ENCODE measurements at regions not wholly inside any gene's neighbourhood (a gene's known extent, or its start where the extent isn't known, plus 50 kb on each side); places are given as distances from the start of the nearest gene placed in this dataset.

DNA sequence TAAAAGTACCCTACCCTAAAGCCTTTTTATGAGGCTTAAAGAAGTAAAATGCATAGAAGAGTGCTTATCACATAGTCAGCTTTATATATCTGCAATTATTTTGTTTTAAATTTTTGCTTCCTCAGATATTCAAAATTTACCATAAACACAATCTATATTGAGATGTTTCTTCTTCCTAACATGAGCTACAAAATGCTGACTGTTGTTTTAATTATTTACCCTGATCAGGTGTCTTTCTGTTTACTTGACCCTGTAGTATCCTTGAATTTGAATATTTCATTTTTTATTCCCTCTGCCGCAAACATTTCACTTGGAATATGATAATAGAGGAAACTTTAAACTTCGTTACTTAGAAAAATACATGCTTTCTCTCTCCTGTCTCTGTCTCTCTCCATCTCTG is 147.9 kb downstream of the TMX3 start:
- H3K36me3 ChIP-seq (ENCODE audit: control insufficient read depth, insufficient read depth, low read length), result no peaks in the 10 kb centered on the region
- no peaks in the 10 kb centered on the region for H3K4me1 ChIP-seq (ENCODE audit: control insufficient read depth, insufficient read depth, low read length, poor library complexity, severe bottlenecking)
- no peaks in the 10 kb centered on the region for H3K9me3 ChIP-seq (ENCODE audit: control insufficient read depth, low read length)
- H3K27ac ChIP-seq (ENCODE audit: low read depth, low read length, severe bottlenecking), result no peak overlapping the region
- no peak overlapping the region for H3K4me3 ChIP-seq (ENCODE audit: extremely low read depth, insufficient read depth, low read length, poor library complexity, severe bottlenecking)
- no CpG with 5 or more reads among the region's 2 CpGs for WGBS, 2 experiments (ENCODE audit: insufficient coverage in 2 of 2)

DNA sequence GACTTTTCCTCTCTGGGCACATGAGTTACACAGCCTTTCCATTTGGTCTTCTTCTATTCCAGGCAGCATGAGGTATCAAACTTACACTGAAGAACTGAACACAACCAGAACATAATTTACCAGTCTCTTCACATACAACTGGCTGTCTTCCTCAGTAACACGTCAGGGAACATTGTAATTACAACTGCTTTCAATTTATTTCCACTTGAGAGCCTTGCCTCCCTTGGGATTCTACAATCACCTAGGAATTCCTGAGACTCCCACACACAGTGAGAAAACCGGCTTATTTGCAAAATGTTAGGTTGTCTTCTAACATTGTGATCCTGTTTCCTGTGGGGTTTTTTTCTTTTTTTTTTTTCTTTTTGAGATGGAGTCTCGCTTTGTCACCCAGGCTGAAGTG is 149.9 kb downstream of the TMX3 start:
- H3K4me3 ChIP-seq (ENCODE audit: extremely low read depth, insufficient read depth, low read length, poor library complexity, severe bottlenecking), result no peak overlapping the region
- H3K36me3 ChIP-seq (ENCODE audit: control insufficient read depth, insufficient read depth, low read length), result no peaks in the 10 kb centered on the region
- no peaks in the 10 kb centered on the region for H3K9me3 ChIP-seq (ENCODE audit: control insufficient read depth, low read length)
- H3K27ac ChIP-seq (ENCODE audit: low read depth, low read length, severe bottlenecking), result no peak overlapping the region
- H3K4me1 ChIP-seq (ENCODE audit: control insufficient read depth, insufficient read depth, low read length, poor library complexity, severe bottlenecking), result no peaks in the 10 kb centered on the region
- WGBS, 2 experiments (ENCODE audit: insufficient coverage in 2 of 2), result 80 to 100% methylated on average over 1 of the region's 3 CpGs

DNA sequence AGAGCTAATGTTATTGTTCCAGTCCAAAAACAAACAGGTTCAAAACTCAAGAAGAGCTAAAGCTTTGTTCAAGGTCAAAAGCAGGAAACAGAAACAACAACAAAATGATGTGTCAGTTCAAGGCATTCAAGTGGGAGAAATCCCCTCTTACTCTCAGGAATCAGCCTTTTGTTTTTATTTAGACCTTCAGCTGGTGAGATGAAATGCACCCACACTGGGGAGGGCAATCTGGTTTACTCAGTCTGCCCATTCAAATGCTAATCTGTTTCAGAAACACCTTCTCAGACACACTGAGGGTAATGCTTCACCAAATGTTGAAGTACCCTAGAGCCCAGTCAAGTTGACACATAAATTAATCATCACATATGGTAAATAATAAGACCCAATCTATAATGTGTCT is 150.6 kb downstream of the TMX3 start:
- Histone ChIP-seq H3K4me1 (ENCODE audit: control insufficient read depth, insufficient read depth, low read length, poor library complexity, severe bottlenecking) (no peaks in the 10 kb centered on the region), H3K9me3 (ENCODE audit: control insufficient read depth, low read length) (no peaks in the 10 kb centered on the region), H3K36me3 (ENCODE audit: control insufficient read depth, insufficient read depth, low read length) (no peaks in the 10 kb centered on the region)

DNA sequence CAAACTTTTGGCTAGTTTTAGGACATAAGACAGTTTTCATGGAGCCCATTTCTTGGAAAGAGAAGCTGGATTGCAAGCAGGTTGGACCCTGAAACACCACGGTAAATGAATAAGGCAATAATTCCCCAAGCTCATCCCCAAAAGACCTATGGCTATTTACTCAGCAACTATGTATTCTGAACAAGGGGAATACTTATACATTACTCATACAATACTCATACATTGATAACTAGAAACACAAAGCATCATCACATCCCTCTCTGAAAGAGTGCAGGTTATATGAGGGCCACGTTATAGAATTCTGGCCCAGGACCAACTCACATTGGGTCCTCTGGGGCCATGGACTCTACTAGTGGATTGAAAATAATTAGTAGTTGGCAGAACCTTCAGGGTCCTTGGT is 154.8 kb downstream of the TMX3 start:
- 80 to 83% methylated on average over 1 of the region's 2 CpGs for WGBS, 2 experiments (ENCODE audit: insufficient coverage in 2 of 2)
- Histone ChIP-seq H3K36me3 (ENCODE audit: control insufficient read depth, insufficient read depth, low read length) (no peaks in the 10 kb centered on the region), H3K4me1 (ENCODE audit: control insufficient read depth, insufficient read depth, low read length, poor library complexity, severe bottlenecking) (no peaks in the 10 kb centered on the region), H3K27ac (ENCODE audit: low read depth, low read length, severe bottlenecking) (no peak overlapping the region), H3K9me3 (ENCODE audit: control insufficient read depth, low read length) (no peaks in the 10 kb centered on the region), H3K4me3 (ENCODE audit: extremely low read depth, insufficient read depth, low read length, poor library complexity, severe bottlenecking) (no peak overlapping the region)

More for the DNA sequence above, 150.6 kb downstream of the TMX3 start:
- Histone ChIP-seq H3K27ac (ENCODE audit: low read depth, low read length, severe bottlenecking) (no peak overlapping the region), H3K4me3 (ENCODE audit: extremely low read depth, insufficient read depth, low read length, poor library complexity, severe bottlenecking) (no peak overlapping the region)

DNA sequence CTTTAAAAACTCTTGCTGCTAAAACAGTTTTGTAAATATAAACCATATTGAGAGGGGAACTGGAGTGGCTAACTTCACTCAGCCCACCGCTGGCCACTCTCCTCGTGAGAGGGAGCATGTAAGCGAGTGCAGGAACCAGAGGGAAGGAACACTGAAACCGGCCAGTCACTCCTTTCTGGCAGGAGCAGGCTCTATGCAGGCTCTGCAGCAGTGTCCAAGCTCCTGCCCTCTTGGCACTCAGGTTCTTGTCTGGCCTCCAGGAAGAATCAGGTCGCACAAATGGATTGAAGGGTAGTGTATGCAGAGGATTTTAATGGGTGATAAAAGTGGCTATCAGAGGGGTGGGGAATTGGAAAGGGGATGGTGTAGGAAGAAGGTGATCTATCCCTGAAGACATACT is 157.7 kb downstream of the TMX3 start:
- Histone ChIP-seq H3K27ac (ENCODE audit: low read depth, low read length, severe bottlenecking) (no peak overlapping the region), H3K9me3 (ENCODE audit: control insufficient read depth, low read length) (no peaks in the 10 kb centered on the region), H3K36me3 (ENCODE audit: control insufficient read depth, insufficient read depth, low read length) (no peaks in the 10 kb centered on the region), H3K4me3 (ENCODE audit: extremely low read depth, insufficient read depth, low read length, poor library complexity, severe bottlenecking) (no peak overlapping the region), H3K4me1 (ENCODE audit: control insufficient read depth, insufficient read depth, low read length, poor library complexity, severe bottlenecking) (no peaks in the 10 kb centered on the region)
- WGBS, 2 experiments (ENCODE audit: insufficient coverage in 2 of 2), result 78 to 91% methylated on average over 4 to 5 of the region's 5 CpGs

DNA sequence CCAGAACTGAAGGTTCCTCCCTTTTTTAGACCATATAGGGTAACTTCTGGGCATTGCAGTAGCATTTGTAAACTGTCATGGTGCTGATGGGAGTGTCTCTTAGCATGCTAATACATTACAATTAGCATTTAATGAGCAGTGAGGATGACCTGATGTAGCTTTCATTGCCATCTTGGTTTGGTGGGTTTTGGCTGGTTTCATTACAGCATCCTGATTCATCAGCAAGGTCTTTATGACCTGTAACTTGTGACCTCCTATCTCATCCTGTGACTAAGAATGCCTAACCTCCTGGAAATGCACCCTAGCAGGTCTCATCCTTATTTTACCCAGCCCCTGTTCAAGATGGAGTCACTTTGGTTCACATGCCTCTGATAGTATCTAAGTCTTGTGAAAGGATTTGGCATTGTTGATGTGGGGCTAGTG is 159.0 kb downstream of the TMX3 start:
- no peak overlapping the region for H3K27ac ChIP-seq (ENCODE audit: low read depth, low read length, severe bottlenecking)
- no peaks in the 10 kb centered on the region for H3K4me1 ChIP-seq (ENCODE audit: control insufficient read depth, insufficient read depth, low read length, poor library complexity, severe bottlenecking)
- H3K9me3 ChIP-seq (ENCODE audit: control insufficient read depth, low read length), result no peaks in the 10 kb centered on the region
- H3K36me3 ChIP-seq (ENCODE audit: control insufficient read depth, insufficient read depth, low read length), result no peaks in the 10 kb centered on the region
- no peak overlapping the region for H3K4me3 ChIP-seq (ENCODE audit: extremely low read depth, insufficient read depth, low read length, poor library complexity, severe bottlenecking)

DNA sequence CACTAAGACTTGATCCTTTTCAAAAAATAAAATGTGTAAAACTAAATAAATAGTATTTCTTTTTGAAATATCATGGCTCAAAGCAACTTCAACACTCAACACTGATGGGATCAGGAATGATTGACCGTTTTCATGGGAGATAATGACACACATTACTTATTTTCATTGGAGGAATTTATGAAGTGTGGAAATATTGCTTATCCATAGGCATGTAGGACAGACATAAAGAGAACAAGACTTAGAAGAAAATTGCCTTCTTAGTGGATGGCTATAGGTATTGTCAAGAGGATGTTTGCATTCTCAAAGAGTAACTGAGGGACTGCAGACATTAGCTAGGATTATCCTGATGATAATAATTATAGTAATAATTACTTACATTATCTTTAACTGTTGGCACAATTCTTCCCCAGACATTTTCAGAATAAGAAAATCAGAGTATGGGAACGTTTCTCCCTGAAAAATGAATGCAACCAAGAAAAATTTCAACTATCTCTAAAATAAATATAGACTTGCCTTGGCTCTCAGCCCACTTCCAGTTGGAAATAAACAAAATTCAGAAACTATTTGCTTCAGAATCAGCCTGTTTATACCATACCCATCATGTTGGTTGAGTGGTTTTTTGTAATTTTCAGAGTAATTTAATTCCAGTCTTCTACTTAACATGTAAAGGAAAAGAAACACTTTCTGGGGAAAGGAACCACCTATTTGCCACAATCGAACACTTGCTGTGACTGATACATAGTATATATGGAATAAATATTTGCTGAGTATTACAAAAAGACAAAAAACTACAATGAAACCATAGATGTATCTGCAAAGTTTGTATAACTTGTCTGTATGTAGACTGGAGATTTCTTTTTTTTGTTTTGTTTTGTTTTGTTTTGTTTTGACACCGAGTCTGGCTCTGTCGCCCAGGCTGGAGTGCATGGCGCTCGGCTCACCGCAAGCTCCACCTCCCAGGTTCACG is 165.7 kb downstream of the TMX3 start:
- Histone ChIP-seq H3K4me3 (ENCODE audit: extremely low read depth, insufficient read depth, low read length, poor library complexity, severe bottlenecking) (no peak overlapping the region), H3K36me3 (ENCODE audit: control insufficient read depth, insufficient read depth, low read length) (no peaks in the 10 kb centered on the region), H3K27ac (ENCODE audit: low read depth, low read length, severe bottlenecking) (no peak overlapping the region), H3K9me3 (ENCODE audit: control insufficient read depth, low read length) (no peaks in the 10 kb centered on the region), H3K4me1 (ENCODE audit: control insufficient read depth, insufficient read depth, low read length, poor library complexity, severe bottlenecking) (no peaks in the 10 kb centered on the region)
- 83 to 85% methylated on average over 2 to 3 of the region's 9 CpGs for WGBS, 2 experiments (ENCODE audit: insufficient coverage in 2 of 2)

DNA sequence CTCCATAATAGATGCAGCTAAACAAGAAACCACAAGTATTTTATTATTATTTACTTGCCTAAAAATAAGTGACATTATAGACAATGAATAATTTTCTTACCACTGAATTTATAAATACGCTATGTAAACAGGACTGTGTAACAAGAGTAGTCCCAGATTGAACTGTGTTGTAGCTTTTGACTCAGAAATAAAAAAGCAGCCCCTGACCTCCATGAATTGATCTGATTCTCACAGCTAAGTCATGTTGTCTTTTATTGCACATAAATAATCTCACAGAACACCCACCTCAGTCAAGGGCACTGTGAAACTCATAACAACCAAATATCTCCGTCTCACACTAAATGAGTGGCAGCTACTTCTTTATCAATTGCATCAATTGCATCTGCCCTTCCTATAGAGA is 171.6 kb downstream of the TMX3 start:
- 89 to 100% methylated on average over 1 of the region's 2 CpGs for WGBS, 2 experiments (ENCODE audit: insufficient coverage in 2 of 2)
- no peaks in the 10 kb centered on the region for H3K36me3 ChIP-seq (ENCODE audit: control insufficient read depth, insufficient read depth, low read length)
- no peak overlapping the region for H3K27ac ChIP-seq (ENCODE audit: low read depth, low read length, severe bottlenecking)
- no peaks in the 10 kb centered on the region for H3K9me3 ChIP-seq (ENCODE audit: control insufficient read depth, low read length)
- no peaks in the 10 kb centered on the region for H3K4me1 ChIP-seq (ENCODE audit: control insufficient read depth, insufficient read depth, low read length, poor library complexity, severe bottlenecking)
- no peak overlapping the region for H3K4me3 ChIP-seq (ENCODE audit: extremely low read depth, insufficient read depth, low read length, poor library complexity, severe bottlenecking)

DNA sequence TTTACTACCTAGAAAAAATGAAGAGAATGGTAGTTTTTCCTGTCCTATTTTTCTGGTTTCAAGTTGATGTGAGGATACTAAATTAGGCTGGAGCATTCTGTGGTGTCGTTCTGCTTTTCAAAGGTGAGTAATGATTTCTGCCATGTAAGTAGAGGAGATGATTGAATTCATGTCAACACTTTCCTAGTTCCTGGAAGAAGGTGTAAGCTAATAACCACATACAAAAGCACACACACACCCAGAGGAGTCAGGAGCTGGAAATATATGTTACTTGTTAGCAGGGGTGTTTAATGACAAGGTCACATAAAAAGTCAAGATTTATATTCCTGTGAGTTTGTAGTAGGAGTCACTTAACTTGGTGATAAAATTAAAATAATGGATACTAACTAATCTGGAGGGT is 172.1 kb downstream of the TMX3 start:
- no peaks in the 10 kb centered on the region for H3K36me3 ChIP-seq (ENCODE audit: control insufficient read depth, insufficient read depth, low read length)
- no peak overlapping the region for H3K27ac ChIP-seq (ENCODE audit: low read depth, low read length, severe bottlenecking)
- WGBS, 2 experiments (ENCODE audit: insufficient coverage in 2 of 2), result no CpG with 5 or more reads among the region's 1 CpG
- no peaks in the 10 kb centered on the region for H3K4me1 ChIP-seq (ENCODE audit: control insufficient read depth, insufficient read depth, low read length, poor library complexity, severe bottlenecking)
- H3K4me3 ChIP-seq (ENCODE audit: extremely low read depth, insufficient read depth, low read length, poor library complexity, severe bottlenecking), result no peak overlapping the region
- H3K9me3 ChIP-seq (ENCODE audit: control insufficient read depth, low read length), result no peaks in the 10 kb centered on the region

DNA sequence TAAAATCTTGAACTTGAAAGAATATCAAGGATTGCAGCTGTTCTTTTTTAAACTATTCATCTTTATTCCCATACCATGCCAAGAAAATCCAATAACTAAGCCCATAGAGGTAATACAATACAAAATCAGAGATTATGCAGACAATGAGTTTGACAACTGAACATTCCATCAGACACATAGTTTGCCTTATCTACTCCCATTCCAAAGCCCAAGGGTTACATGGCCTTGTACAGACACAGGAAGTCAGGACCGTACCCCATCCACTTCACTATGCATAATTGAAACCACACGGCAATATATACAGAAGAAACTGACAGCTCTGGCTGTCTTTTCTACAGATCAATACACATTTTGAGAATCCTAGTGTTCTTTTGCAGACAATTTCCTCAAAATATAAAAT is 181.3 kb downstream of the TMX3 start:
- Histone ChIP-seq H3K4me1 (ENCODE audit: control insufficient read depth, insufficient read depth, low read length, poor library complexity, severe bottlenecking) (no peaks in the 10 kb centered on the region), H3K27ac (ENCODE audit: low read depth, low read length, severe bottlenecking) (no peak overlapping the region), H3K36me3 (ENCODE audit: control insufficient read depth, insufficient read depth, low read length) (no peaks in the 10 kb centered on the region), H3K9me3 (ENCODE audit: control insufficient read depth, low read length) (no peaks in the 10 kb centered on the region), H3K4me3 (ENCODE audit: extremely low read depth, insufficient read depth, low read length, poor library complexity, severe bottlenecking) (no peak overlapping the region)
- WGBS, 2 experiments (ENCODE audit: insufficient coverage in 2 of 2), result 79 to 100% methylated on average over 2 of the region's 2 CpGs

DNA sequence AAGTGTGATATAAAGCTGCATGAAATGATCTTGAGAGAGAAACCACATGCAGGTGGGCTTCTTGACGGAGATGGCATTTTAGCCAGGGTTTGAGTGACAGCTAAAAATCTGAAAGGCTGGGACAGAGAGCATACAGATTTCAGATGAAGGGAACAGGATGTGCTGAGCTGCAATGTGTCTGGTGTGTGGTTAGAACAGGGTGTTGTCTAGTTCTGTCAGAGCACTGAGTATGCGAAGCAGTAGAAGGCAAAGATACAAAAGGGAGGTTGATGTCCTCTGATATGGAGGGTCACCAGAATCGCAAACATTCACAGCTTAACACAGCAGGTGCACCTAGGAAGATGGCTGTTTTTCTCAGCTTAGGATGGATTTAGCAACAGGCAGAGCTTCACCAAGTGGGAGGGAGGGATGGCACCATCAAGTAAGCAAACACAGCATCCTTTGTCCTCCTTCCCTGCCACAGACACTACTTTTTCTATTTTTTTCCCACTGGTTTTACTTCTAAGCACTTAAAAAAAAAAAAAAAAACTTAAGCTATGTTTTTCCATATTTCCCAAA is 182.5 kb downstream of the TMX3 start:
- 95 to 97% methylated on average over 2 of the region's 3 CpGs for WGBS, 2 experiments (ENCODE audit: insufficient coverage in 2 of 2)
- Histone ChIP-seq H3K36me3 (ENCODE audit: control insufficient read depth, insufficient read depth, low read length) (no peaks in the 10 kb centered on the region), H3K27ac (ENCODE audit: low read depth, low read length, severe bottlenecking) (no peak overlapping the region), H3K9me3 (ENCODE audit: control insufficient read depth, low read length) (no peaks in the 10 kb centered on the region), H3K4me1 (ENCODE audit: control insufficient read depth, insufficient read depth, low read length, poor library complexity, severe bottlenecking) (no peaks in the 10 kb centered on the region), H3K4me3 (ENCODE audit: extremely low read depth, insufficient read depth, low read length, poor library complexity, severe bottlenecking) (no peak overlapping the region)
